ENCODE measurements at regions not wholly inside any gene's neighbourhood (a gene's known extent, or its start where the extent isn't known, plus 50 kb on each side); places are given as distances from the start of the nearest gene placed in this dataset.

- no peak for TF ChIP-seq ZBTB40 (IDR thresholded peaks at IDR 0.05; ENCODE audit: borderline replicate concordance)
- no peak for TF ChIP-seq MTA2 (IDR thresholded peaks at IDR 0.05; ENCODE audit: low read depth)
- no peak for TF ChIP-seq NBN (IDR thresholded peaks at IDR 0.05)
- no peak for TF ChIP-seq ZNF207 (IDR thresholded peaks at IDR 0.05; ENCODE audit: borderline replicate concordance)
Observed at GRCh38 chr5:164057121-164057520, 551.7 kb downstream of the MAT2B start (continued).

DNA sequence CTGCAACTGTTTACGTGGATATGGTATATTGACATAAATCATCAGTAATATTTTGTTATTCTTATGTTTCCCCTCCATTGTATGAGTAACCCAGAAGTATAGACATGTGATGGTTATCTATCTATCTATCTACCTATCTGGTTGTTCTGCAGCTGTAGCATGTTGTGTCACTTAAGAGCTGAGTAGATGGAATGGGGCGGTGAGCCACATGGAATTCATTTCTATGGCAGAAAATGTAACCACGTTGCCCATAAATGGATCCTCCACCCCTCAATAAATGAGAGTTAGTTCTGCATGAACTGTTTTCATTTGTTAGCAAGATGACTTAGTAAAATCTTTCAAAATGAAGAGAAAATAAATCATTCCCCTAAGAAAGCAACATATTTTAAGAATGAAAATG is 553.2 kb downstream of the MAT2B start:
- FAIRE-seq (no peak), ATAC-seq (no peak), DNase-seq (ENCODE audit: low read depth, low spot score) (no peak)
- CTCF ChIA-PET, result interaction anchor here (0.6 kb wide), 1 partner anchor 361 kb away, joined by 3 read pairs; no protein-coding TSS in a partner anchor
- H3K4me1 ChIP-seq (ENCODE audit: control insufficient read depth, insufficient read depth, low read length), result no peaks in the 10 kb centered on the region
- H4K20me1 ChIP-seq (ENCODE audit: control insufficient read depth, insufficient read depth), result no peaks in the 10 kb centered on the region
- RAD21 ChIA-PET (ENCODE audit: unreplicated experiment), result no interaction called here
- H3K9ac ChIP-seq (ENCODE audit: control insufficient read depth, insufficient read depth, low read length), result no peak overlapping the region
- no peaks in the 10 kb centered on the region for H3K79me2 ChIP-seq (ENCODE audit: control insufficient read depth, insufficient read depth, low read length)
- no peak overlapping the region for H3K4me3 ChIP-seq
- H3K36me3 ChIP-seq (ENCODE audit: control insufficient read depth in 2 of 2, insufficient read depth in 2 of 2, low read length in 1 of 2), result no peaks in the 10 kb centered on the region
- no TSS peak for BruUV-seq (replicated peaks)
- in situ Hi-C loops (cut with MboI), result no loop called here
- no peaks in the 10 kb centered on the region for H3K9me3 ChIP-seq (replicated peaks; ENCODE audit: control insufficient read depth, insufficient read depth, low read length)
- intact Hi-C loops (cut with micrococcal nuclease; ENCODE audit: unreplicated experiment), result no loop called here
- no peak overlapping the region for H2AFZ ChIP-seq (ENCODE audit: control insufficient read depth, low read depth, low read length)
- POLR2A ChIA-PET, result no interaction called here
- no peaks in the 10 kb centered on the region for H3K27me3 ChIP-seq (replicated peaks in 1 of 2; ENCODE audit: control insufficient read depth in 2 of 2, insufficient read depth in 2 of 2, low read length in 1 of 2)
- 15% methylated on average over 3 of the region's 3 CpGs for WGBS (ENCODE audit: insufficient coverage, insufficient replicate concordance, low lambda C conversion rate, missing lambda C conversion rate)
- H3K4me2 ChIP-seq (ENCODE audit: control insufficient read depth, insufficient read depth), result no peak overlapping the region
- SMC1A ChIA-PET (ENCODE audit: uncharacterized antibody, unreplicated experiment), result interaction anchor here (1.0 kb wide), 1 partner anchor 27 kb away, joined by 5 read pairs; no protein-coding TSS in a partner anchor
- H3K27ac ChIP-seq (ENCODE audit: control insufficient read depth, insufficient read depth), result no peak overlapping the region
- TF ChIP-seq, protein P1, sequence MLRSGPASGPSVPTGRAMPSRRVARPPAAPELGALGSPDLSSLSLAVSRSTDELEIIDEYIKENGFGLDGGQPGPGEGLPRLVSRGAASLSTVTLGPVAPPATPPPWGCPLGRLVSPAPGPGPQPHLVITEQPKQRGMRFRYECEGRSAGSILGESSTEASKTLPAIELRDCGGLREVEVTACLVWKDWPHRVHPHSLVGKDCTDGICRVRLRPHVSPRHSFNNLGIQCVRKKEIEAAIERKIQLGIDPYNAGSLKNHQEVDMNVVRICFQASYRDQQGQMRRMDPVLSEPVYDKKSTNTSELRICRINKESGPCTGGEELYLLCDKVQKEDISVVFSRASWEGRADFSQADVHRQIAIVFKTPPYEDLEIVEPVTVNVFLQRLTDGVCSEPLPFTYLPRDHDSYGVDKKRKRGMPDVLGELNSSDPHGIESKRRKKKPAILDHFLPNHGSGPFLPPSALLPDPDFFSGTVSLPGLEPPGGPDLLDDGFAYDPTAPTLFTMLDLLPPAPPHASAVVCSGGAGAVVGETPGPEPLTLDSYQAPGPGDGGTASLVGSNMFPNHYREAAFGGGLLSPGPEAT (IDR thresholded peaks at IDR 0.05; ENCODE audit: low read depth), result no peak

All from GM12878 (cell line).